ENCODE measurements at regions not wholly inside any gene's neighbourhood (a gene's known extent, or its start where the extent isn't known, plus 50 kb on each side); places are given as distances from the start of the nearest gene placed in this dataset.

DNA sequence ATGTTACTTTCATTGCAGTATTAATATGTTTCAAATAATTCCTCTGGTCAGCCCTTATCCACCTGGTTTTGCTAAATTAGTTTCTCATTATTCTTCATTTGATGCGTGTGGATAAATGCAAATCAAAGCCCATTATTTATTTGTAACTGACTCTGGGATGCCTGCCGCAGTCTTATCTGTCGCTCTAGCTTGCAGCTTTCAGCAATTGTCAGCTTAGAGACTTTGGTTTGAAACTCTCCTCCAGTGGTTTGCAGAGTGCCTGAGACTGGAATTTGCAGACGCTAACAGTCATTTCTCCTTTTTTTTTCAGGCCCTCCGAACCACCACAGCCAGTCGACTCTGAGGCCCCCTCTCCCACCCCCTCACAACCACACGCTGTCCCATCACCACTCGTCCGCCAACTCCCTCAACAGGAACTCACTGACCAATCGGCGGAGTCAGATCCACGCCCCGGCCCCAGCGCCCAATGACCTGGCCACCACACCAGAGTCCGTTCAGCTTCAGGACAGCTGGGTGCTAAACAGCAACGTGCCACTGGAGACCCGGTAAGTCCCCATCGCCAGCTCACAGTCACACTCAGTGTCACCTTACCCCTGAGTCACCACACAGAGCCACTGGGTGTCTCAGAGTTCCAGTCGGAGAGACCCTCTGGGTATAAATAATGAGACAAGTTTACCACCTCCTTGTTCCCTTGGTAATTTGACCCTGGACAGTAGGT lies 339.0 kb upstream of the WWC1 start:
- TF ChIP-seq, protein P1, sequence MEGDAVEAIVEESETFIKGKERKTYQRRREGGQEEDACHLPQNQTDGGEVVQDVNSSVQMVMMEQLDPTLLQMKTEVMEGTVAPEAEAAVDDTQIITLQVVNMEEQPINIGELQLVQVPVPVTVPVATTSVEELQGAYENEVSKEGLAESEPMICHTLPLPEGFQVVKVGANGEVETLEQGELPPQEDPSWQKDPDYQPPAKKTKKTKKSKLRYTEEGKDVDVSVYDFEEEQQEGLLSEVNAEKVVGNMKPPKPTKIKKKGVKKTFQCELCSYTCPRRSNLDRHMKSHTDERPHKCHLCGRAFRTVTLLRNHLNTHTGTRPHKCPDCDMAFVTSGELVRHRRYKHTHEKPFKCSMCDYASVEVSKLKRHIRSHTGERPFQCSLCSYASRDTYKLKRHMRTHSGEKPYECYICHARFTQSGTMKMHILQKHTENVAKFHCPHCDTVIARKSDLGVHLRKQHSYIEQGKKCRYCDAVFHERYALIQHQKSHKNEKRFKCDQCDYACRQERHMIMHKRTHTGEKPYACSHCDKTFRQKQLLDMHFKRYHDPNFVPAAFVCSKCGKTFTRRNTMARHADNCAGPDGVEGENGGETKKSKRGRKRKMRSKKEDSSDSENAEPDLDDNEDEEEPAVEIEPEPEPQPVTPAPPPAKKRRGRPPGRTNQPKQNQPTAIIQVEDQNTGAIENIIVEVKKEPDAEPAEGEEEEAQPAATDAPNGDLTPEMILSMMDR (IDR thresholded peaks at IDR 0.05) = no peak
- no peak for TF ChIP-seq ZFX (IDR thresholded peaks at IDR 0.05; ENCODE audit: borderline replicate concordance)
